Neural cell (in vitro differentiated cells): ENCODE measurements at regions not wholly inside any gene's neighbourhood (a gene's known extent, or its start where the extent isn't known, plus 50 kb on each side); places are given as distances from the start of the nearest gene placed in this dataset.

Source experiments
- CTCF ChIP-seq: fragments of 450-650 bp; IDR thresholded peaks from 2 replicates; pipeline ENCODE4 v1.5.1; 2014; ENCODE audit warnings: antibody characterized with exemption, mild to moderate bottlenecking, moderate library complexity; ENCODE audit not compliant: poor library complexity, severe bottlenecking
- RAD21 ChIP-seq: fragments of 450-650 bp; conservative IDR thresholded peaks from 2 replicates; pipeline ENCODE4 v1.6.1; 2014; ENCODE audit warnings: antibody characterized with exemption, mild to moderate bottlenecking, moderate library complexity

DNA sequence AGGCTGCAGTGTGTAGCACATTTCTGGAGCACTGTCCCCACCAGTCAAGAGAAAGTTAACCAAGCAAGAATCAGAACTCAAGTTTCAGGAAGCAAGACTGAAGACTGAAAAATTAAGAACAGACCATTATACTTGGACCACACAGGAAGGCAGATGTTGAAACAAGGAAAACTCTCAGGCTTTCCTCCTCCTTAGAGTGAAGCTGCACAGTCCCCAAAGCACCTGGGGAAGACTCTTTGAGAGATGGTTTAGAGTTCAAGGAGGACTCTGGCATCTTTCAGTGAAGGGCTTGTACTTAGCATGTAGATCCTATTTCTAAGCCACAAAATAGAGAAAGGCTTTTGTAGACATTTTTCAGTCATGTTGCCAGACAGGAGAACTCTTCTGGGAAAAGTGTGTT lies 113.7 kb upstream of the KCTD3 start:
- TF ChIP-seq CTCF = no peak
- TF ChIP-seq RAD21 = no peak
